ENCODE measurements at regions not wholly inside any gene's neighbourhood (a gene's known extent, or its start where the extent isn't known, plus 50 kb on each side); places are given as distances from the start of the nearest gene placed in this dataset.

DNA sequence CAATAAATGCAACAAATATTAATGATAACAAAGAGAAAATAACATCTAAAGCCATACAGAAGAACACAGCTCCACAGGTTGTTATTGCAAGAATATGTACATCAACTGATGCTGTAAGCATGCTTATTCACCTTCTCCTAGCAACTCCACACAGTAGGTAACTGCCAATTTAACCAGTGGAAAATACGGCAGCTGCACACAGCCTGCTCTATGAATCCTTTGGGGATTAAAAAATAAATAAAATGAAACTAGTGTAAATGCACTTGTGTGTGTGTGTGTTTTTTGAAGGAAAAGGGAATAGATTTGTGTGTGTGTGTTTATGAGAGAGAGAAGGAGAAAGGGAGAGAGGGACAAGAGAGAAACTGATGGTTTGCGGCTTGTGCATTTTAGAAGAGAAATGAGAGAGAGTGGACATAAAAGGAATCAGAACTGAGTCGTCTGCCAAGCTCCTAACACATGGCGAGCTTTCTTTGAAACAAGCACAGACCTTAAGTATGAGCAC, 96.2 kb upstream of the PDE1A start:
- TF ChIP-seq CTCF (IDR thresholded peaks at IDR 0.05) (no peak), POLR2AphosphoS5 (IDR thresholded peaks at IDR 0.05) (no peak)
